CD14-positive monocyte (primary cell): ENCODE measurements at regions not wholly inside any gene's neighbourhood (a gene's known extent, or its start where the extent isn't known, plus 50 kb on each side); places are given as distances from the start of the nearest gene placed in this dataset.

Source experiments
- DNase-seq, 3 donors: peaks; one replicate each; pipeline ENCODE4 v3.0.0-alpha.2; 2011 to 2022
- H2AFZ ChIP-seq: 2 replicates; pipeline ENCODE4 v1.6.0; 2012; ENCODE audit warnings: mild to moderate bottlenecking, low read depth, low read length, inconsistent platforms; ENCODE audit not compliant: insufficient read depth, poor library complexity, severe bottlenecking
- H3K27ac ChIP-seq, 2 donors: 1 replicate in 1 of 2; 2 replicates in 1 of 2; pipeline ENCODE4 v1.5.1; 2012 to 2013; ENCODE audit warnings: low read length in 2 of 2, control low read depth in 1 of 2, inconsistent platforms in 1 of 2, low read depth in 1 of 2, mild to moderate bottlenecking in 1 of 2
- H3K27me3 ChIP-seq, 2 donors: one replicate each; pipeline versions ENCODE4 v1.6.0 to v1.6.1; 2011 to 2013; ENCODE audit warnings: low read length in 2 of 2; ENCODE audit not compliant: control insufficient read depth in 2 of 2, insufficient read depth in 2 of 2
- H3K36me3 ChIP-seq, 2 donors: replicated peaks in 1 of 2; 1 replicate in 1 of 2; 2 replicates in 1 of 2; pipeline versions ENCODE4 v1.5.1 to v1.6.1; 2012 to 2013; ENCODE audit warnings: low read length in 2 of 2, control low read depth in 1 of 2, inconsistent platforms in 1 of 2, mild to moderate bottlenecking in 1 of 2; ENCODE audit not compliant: insufficient read depth in 2 of 2, control insufficient read depth in 1 of 2
- H3K4me1 ChIP-seq, 2 donors: 1 replicate in 1 of 2; 2 replicates in 1 of 2; pipeline versions ENCODE4 v1.5.1 to v1.6.1; 2012 to 2013; ENCODE audit warnings: low read length in 2 of 2, control low read depth in 1 of 2, inconsistent platforms in 1 of 2, mild to moderate bottlenecking in 1 of 2, moderate library complexity in 1 of 2; ENCODE audit not compliant: insufficient read depth in 2 of 2, control insufficient read depth in 1 of 2
- H3K4me2 ChIP-seq: replicated peaks from 2 replicates; pipeline ENCODE3; 2012; ENCODE audit warnings: low read length, moderate library complexity, mild to moderate bottlenecking; ENCODE audit not compliant: poor library complexity, severe bottlenecking; ENCODE audit errors: extremely low read depth
- H3K4me3 ChIP-seq, 3 experiments: fragments of 200-600 bp in 1 of 3; sonication (generic) in 1 of 3; replicated peaks in 1 of 3; 1 replicate in 2 of 3; 2 replicates in 1 of 3; pipeline ENCODE4 v1.5.1; 2011 to 2013; ENCODE audit warnings: low read length in 3 of 3, mild to moderate bottlenecking in 3 of 3, control low read depth in 2 of 3, low read depth in 2 of 3, inconsistent platforms in 1 of 3, moderate library complexity in 1 of 3
- H3K79me2 ChIP-seq: 2 replicates; pipeline ENCODE4 v1.6.0; 2012; ENCODE audit warnings: mild to moderate bottlenecking, control low read depth, inconsistent platforms, low read length, moderate library complexity; ENCODE audit not compliant: insufficient read depth
- H3K9ac ChIP-seq: 2 replicates; pipeline ENCODE4 v1.6.0; 2017; ENCODE audit warnings: low read length, mild to moderate bottlenecking; ENCODE audit not compliant: insufficient read depth, poor library complexity, severe bottlenecking
- H3K9me3 ChIP-seq, 2 donors: replicated peaks in 1 of 2; 1 replicate in 1 of 2; 2 replicates in 1 of 2; pipeline versions ENCODE4 v1.5.1 to v1.6.1; 2012 to 2013; ENCODE audit warnings: low read length in 2 of 2, control low read depth in 1 of 2; ENCODE audit not compliant: control insufficient read depth in 1 of 2, insufficient read depth in 1 of 2
- H4K20me1 ChIP-seq: 2 replicates; pipeline ENCODE4 v1.6.0; 2012; ENCODE audit warnings: mild to moderate bottlenecking, low read length, control low read depth, moderate library complexity; ENCODE audit not compliant: insufficient read depth
- H3K27ac Mint-ChIP-seq, 7 donors: one replicate each; pipeline ENCODE4 v1.8.0; 2020; ENCODE audit warnings: mild to moderate bottlenecking in 7 of 7, mixed read lengths in 7 of 7, moderate library complexity in 6 of 7, inconsistent platforms in 2 of 7
- H3K27me3 Mint-ChIP-seq, 3 donors: one replicate each; pipeline ENCODE4 v1.8.0; 2021 to 2022; ENCODE audit warnings: low read depth in 3 of 3, mild to moderate bottlenecking in 3 of 3, mixed read lengths in 3 of 3, moderate library complexity in 3 of 3, inconsistent platforms in 1 of 3
- H3K36me3 Mint-ChIP-seq, 2 donors: one replicate each; pipeline ENCODE4 v1.8.0; 2020; ENCODE audit warnings: mixed read lengths in 2 of 2, inconsistent platforms in 1 of 2, mild to moderate bottlenecking in 1 of 2
- H3K4me1 Mint-ChIP-seq: one replicate; pipeline ENCODE4 v1.8.0; 2020; ENCODE audit warnings: mild to moderate bottlenecking, mixed read lengths
- H3K4me3 Mint-ChIP-seq, 2 donors: one replicate each; pipeline ENCODE4 v1.8.0; 2020; ENCODE audit warnings: mild to moderate bottlenecking in 2 of 2, mixed read lengths in 2 of 2, moderate library complexity in 1 of 2
- H3K9me3 Mint-ChIP-seq, 7 donors: one replicate each; pipeline ENCODE4 v1.8.0; 2020 to 2022; ENCODE audit warnings: mixed read lengths in 7 of 7, mild to moderate bottlenecking in 6 of 7, moderate library complexity in 6 of 7, inconsistent platforms in 2 of 7
- WGBS: methylation state at CpG from one replicate; pipeline ENCODE4 v1.1.5; 2013; ENCODE audit warnings: missing lambda C conversion rate; ENCODE audit not compliant: insufficient coverage; 5-methylcytosine and 5-hydroxymethylcytosine counted together
- intact Hi-C, 2 donors: fragments of 100-400 bp; cut with micrococcal nuclease; formaldehyde crosslinking; loops; one replicate each; pipeline versions ENCODE4 v1.15.0 to v1.15.1; 2023
- TF ChIP-seq, protein P1 (sequence below): fragments of 200-600 bp; IDR thresholded peaks from one replicate; pipeline ENCODE4 v1.8.0; 2022; ENCODE audit warnings: antibody characterized with exemption, mild to moderate bottlenecking

DNA sequence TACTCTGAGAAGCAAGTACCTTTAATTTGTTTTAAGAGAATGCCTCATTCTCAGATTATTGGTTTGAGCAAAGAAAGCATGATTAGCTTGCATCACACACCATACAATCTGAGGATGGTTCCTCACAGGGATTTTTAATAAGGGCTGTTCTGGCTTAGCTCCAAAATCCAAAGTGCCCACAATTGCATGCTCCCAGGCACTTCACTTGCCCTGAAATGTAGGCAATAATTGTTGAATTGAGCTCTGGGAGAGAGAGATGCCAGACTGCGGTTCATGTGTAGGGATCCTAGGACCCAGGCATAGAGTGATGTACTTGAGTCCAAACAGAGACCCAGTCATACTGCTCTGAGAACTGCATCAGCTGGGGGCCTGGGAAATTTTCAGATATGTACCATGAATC, 358.4 kb upstream of the CXorf51B start:
- no peaks in the 10 kb centered on the region for H3K9me3 ChIP-seq
- TF ChIP-seq, protein P1, sequence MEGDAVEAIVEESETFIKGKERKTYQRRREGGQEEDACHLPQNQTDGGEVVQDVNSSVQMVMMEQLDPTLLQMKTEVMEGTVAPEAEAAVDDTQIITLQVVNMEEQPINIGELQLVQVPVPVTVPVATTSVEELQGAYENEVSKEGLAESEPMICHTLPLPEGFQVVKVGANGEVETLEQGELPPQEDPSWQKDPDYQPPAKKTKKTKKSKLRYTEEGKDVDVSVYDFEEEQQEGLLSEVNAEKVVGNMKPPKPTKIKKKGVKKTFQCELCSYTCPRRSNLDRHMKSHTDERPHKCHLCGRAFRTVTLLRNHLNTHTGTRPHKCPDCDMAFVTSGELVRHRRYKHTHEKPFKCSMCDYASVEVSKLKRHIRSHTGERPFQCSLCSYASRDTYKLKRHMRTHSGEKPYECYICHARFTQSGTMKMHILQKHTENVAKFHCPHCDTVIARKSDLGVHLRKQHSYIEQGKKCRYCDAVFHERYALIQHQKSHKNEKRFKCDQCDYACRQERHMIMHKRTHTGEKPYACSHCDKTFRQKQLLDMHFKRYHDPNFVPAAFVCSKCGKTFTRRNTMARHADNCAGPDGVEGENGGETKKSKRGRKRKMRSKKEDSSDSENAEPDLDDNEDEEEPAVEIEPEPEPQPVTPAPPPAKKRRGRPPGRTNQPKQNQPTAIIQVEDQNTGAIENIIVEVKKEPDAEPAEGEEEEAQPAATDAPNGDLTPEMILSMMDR, result no peak
- H3K27me3 ChIP-seq, result no peaks in the 10 kb centered on the region
- H3K4me1 Mint-ChIP-seq, result no peaks in the 10 kb centered on the region
- no peak overlapping the region for H3K27ac ChIP-seq
- intact Hi-C loops, result no loop called here
- no peaks in the 10 kb centered on the region for H3K36me3 Mint-ChIP-seq
- no peak overlapping the region for H3K4me2 ChIP-seq
- WGBS, result no CpG with 5 or more reads among the region's 1 CpG
- no peak overlapping the region for H3K9ac ChIP-seq
- no peaks in the 10 kb centered on the region for H4K20me1 ChIP-seq
- H3K4me3 Mint-ChIP-seq, result no peak overlapping the region
- H3K79me2 ChIP-seq, result no peaks in the 10 kb centered on the region
- no peak overlapping the region for H3K27ac Mint-ChIP-seq
- H3K36me3 ChIP-seq, result no peaks in the 10 kb centered on the region
- DNase-seq, result no peak
- peaks cover 0 to 5% (median 0%) of the 10 kb centered on the region in 7 donors for H3K9me3 Mint-ChIP-seq
- H3K4me3 ChIP-seq, result no peak overlapping the region
- H3K27me3 Mint-ChIP-seq, result no peaks in the 10 kb centered on the region
- no peaks in the 10 kb centered on the region for H3K4me1 ChIP-seq
- no peak overlapping the region for H2AFZ ChIP-seq

DNA sequence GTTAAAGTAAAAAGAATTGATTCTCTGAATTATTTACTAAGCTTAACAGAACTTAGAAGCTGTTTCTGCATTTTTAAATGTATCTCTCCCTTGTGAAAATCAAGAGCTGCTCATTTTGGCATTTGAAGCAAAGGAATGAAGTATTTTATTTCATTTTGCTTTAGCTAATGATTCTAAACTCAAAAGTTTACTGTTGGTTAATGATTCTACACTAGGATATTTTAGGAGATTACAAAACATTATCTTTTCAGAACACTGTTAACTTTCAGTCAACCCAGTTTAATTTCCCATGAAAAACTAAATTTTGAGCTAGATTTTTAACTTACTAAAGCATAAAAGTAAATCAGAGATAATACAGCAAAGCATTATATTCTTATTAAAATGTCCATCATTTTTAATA, 355.2 kb upstream of the CXorf51B start:
- H3K9me3 Mint-ChIP-seq, result peaks cover 0 to 5% (median under 1%) of the 10 kb centered on the region in 7 donors
- Histone ChIP-seq H3K9me3 (no peaks in the 10 kb centered on the region), H3K27ac (no peak overlapping the region), H3K36me3 (no peaks in the 10 kb centered on the region), H2AFZ (no peak overlapping the region), H3K79me2 (no peaks in the 10 kb centered on the region), H3K9ac (no peak overlapping the region), H4K20me1 (no peaks in the 10 kb centered on the region), H3K4me2 (no peak overlapping the region), H3K27me3 (no peaks in the 10 kb centered on the region), H3K4me1 (no peaks in the 10 kb centered on the region), H3K4me3 (no peak overlapping the region)
- DNase-seq, result no peak
- H3K36me3 Mint-ChIP-seq, result no peaks in the 10 kb centered on the region
- no peaks in the 10 kb centered on the region for H3K27me3 Mint-ChIP-seq
- H3K27ac Mint-ChIP-seq, result no peak overlapping the region
- TF ChIP-seq, protein P1, result no peak
- intact Hi-C loops, result no loop called here
- H3K4me3 Mint-ChIP-seq, result no peak overlapping the region
- no peaks in the 10 kb centered on the region for H3K4me1 Mint-ChIP-seq
